K562 (cell line): ENCODE measurements at regions not wholly inside any gene's neighbourhood (a gene's known extent, or its start where the extent isn't known, plus 50 kb on each side); places are given as distances from the start of the nearest gene placed in this dataset.

Experiments used
- ATAC-seq: fragments of 200-7000 bp; cut with Tn5 transposase; 3 replicates; pipeline ENCODE4 v1.9.1; 2020; ENCODE audit warnings: moderate library complexity
- BruUV-seq: library from RNA; stranded (reverse); fragments of 400-500 nt; replicated peaks from 2 replicates; lab custom pipeline; 2021; lab: Mats Ljungman, UMichigan
- CTCF ChIA-PET: fragments of 300-600 bp; formaldehyde crosslinking; extraction: SDS; loops from one replicate; lab custom pipeline; 2021; ENCODE audit warnings: low intra/inter-chr PET ratio; lab: Yijun Ruan, JAX
- POLR2A ChIA-PET: fragments of 300-600, 350-650 bp; sonication (Branson Sonifier 250); formaldehyde crosslinking; extraction: SDS; loops from one replicate; lab custom pipeline; 2021; ENCODE audit warnings: antibody characterized with exemption, inconsistent platforms; lab: Yijun Ruan, JAX
- DNase-seq, 4 experiments: peaks; one replicate each; pipeline versions ENCODE4 v3.0.0 to v3.0.0-alpha.2; 2011 to 2018; ENCODE audit warnings: low spot score in 3 of 4, mixed read lengths in 3 of 4; ENCODE audit errors: extremely low read depth in 1 of 4
- FAIRE-seq: peaks from 2 replicates; lab custom pipeline; 2011; peaks lifted over from hg19 to GRCh38; lab: Jason Lieb, UNC
- H2AFZ ChIP-seq: 2 replicates; pipeline ENCODE4 v1.6.0; 2011; ENCODE audit warnings: low read depth, low read length, control low read depth, inconsistent platforms
- H3K27ac ChIP-seq: fragments of 200-600 bp; 3 replicates; pipeline ENCODE4 v1.8.0; 2011; ENCODE audit warnings: low read depth, mild to moderate bottlenecking, control low read depth, inconsistent platforms, low read length, moderate library complexity, mixed read lengths; ENCODE audit errors: extremely low read depth
- H3K27me3 ChIP-seq, 2 experiments: fragments of 300-600 bp in 1 of 2; 2 replicates in 1 of 2; 3 replicates in 1 of 2; pipeline versions ENCODE4 v1.6.0 to v1.8.0; 2011; ENCODE audit warnings: inconsistent platforms in 2 of 2, low read length in 2 of 2, mild to moderate bottlenecking in 1 of 2, mixed read lengths in 1 of 2, moderate library complexity in 1 of 2; ENCODE audit not compliant: control insufficient read depth in 2 of 2, insufficient read depth in 2 of 2
- H3K36me3 ChIP-seq: fragments of 300-600 bp; 3 replicates; pipeline ENCODE4 v1.8.0; 2011; ENCODE audit warnings: mild to moderate bottlenecking, low read length, inconsistent platforms; ENCODE audit not compliant: control insufficient read depth, insufficient read depth
- H3K4me1 ChIP-seq, 2 experiments: fragments of 200-600 bp in 1 of 2; replicated peaks in 1 of 2; 2 replicates in 1 of 2; 3 replicates in 1 of 2; pipeline versions ENCODE4 v1.5.1 to v1.8.0; 2011; ENCODE audit warnings: inconsistent platforms in 2 of 2, low read length in 2 of 2, mild to moderate bottlenecking in 1 of 2, mixed read lengths in 1 of 2, moderate library complexity in 1 of 2; ENCODE audit not compliant: control insufficient read depth in 2 of 2, insufficient read depth in 2 of 2
- H3K4me2 ChIP-seq: 2 replicates; pipeline ENCODE4 v1.6.1; 2011; ENCODE audit warnings: low read length, control low read depth, inconsistent platforms, mixed read lengths; ENCODE audit not compliant: insufficient read depth
- H3K4me3 ChIP-seq: fragments of 200-600 bp; sonication (generic), shearing (Covaris generic); 2 replicates; pipeline ENCODE4 v1.5.1; 2016; ENCODE audit warnings: control low read depth, inconsistent platforms
- H3K79me2 ChIP-seq: fragments of 200-600 bp; 3 replicates; pipeline ENCODE4 v1.8.0; 2011; ENCODE audit warnings: low read length, inconsistent platforms; ENCODE audit not compliant: control insufficient read depth, insufficient read depth
- H3K9ac ChIP-seq, 2 experiments: 2 replicates each; pipeline versions ENCODE4 v1.6.0 to v1.6.1; 2011; ENCODE audit warnings: low read depth in 2 of 2, low read length in 2 of 2, control low read depth in 1 of 2, inconsistent platforms in 1 of 2, mild to moderate bottlenecking in 1 of 2, mixed read lengths in 1 of 2; ENCODE audit not compliant: insufficient read depth in 1 of 2
- H3K9me1 ChIP-seq: one replicate; pipeline ENCODE4 v1.6.0; 2011; ENCODE audit warnings: inconsistent platforms, mild to moderate bottlenecking, low read length, moderate library complexity; ENCODE audit not compliant: control insufficient read depth, insufficient read depth
- H3K9me3 ChIP-seq: replicated peaks from 2 replicates; pipeline ENCODE4 v1.5.1; 2011; ENCODE audit warnings: low read depth, low read length, inconsistent platforms; ENCODE audit not compliant: control insufficient read depth, insufficient read depth
- H4K20me1 ChIP-seq: replicated peaks from 2 replicates; pipeline ENCODE4 v1.6.1; 2011; ENCODE audit warnings: low read length, inconsistent platforms, mixed read lengths; ENCODE audit not compliant: control insufficient read depth, insufficient read depth
- EP300 ChIP-seq: IDR thresholded peaks from 2 replicates; pipeline ENCODE4 v1.6.1; 2012; ENCODE audit warnings: low read length, improper control_type of control experiment
- FOXK1 ChIP-seq: sonication (generic); formaldehyde crosslinking; IDR thresholded peaks from 2 replicates; pipeline ENCODE4 v1.8.0; 2022; ENCODE audit warnings: missing genetic modification reagents, mild to moderate bottlenecking, borderline replicate concordance
- MBD2 ChIP-seq: sonication (generic); IDR thresholded peaks from 2 replicates; pipeline ENCODE4 v1.6.1; 2016; ENCODE audit warnings: low read depth, borderline replicate concordance
- NR4A1 ChIP-seq, 2 experiments: fragments of 250-450 bp in 1 of 2; fragments of 450-650 bp in 1 of 2; sonication (Bioruptor Pico) in 1 of 2; IDR thresholded peaks; 2 replicates each; pipeline versions ENCODE4 v1.4.0 to v1.6.1; 2016 to 2020; ENCODE audit warnings: mild to moderate bottlenecking in 2 of 2, missing compliant biosample characterization in 1 of 2, missing genetic modification characterization in 1 of 2, moderate library complexity in 1 of 2
- TGIF2 ChIP-seq: sonication (generic); formaldehyde crosslinking; IDR thresholded peaks from 2 replicates; pipeline ENCODE4 v1.8.1; 2022; ENCODE audit warnings: mild to moderate bottlenecking, missing genetic modification reagents, moderate library complexity
- ZC3H11A ChIP-seq: IDR thresholded peaks from 2 replicates; pipeline ENCODE4 v1.6.1; 2012; ENCODE audit warnings: low read depth, low read length, improper control_type of control experiment
- ZFP30 ChIP-seq: fragments of 250-450 bp; sonication (Bioruptor Pico); IDR thresholded peaks from 2 replicates; pipeline ENCODE4 v1.8.0; 2022; ENCODE audit warnings: moderate library complexity, mild to moderate bottlenecking, inconsistent platforms, borderline replicate concordance
- ZKSCAN1 ChIP-seq: fragments of 150-350 bp; IDR thresholded peaks from 2 replicates; pipeline ENCODE4 v1.6.1; 2016; ENCODE audit warnings: low read depth, low read length
- ZNF384 ChIP-seq: IDR thresholded peaks from 2 replicates; pipeline ENCODE4 v1.6.1; 2012; ENCODE audit warnings: low read depth, low read length, improper control_type of control experiment
- WGBS: fragments of 100-300 bp; shearing (Covaris generic); methylation state at CpG from one replicate; pipeline ENCODE4 v1.1.6; 2016; ENCODE audit warnings: low coverage, mixed read lengths; ENCODE audit not compliant: insufficient coverage; ENCODE audit errors: missing lambda C conversion rate; 5-methylcytosine and 5-hydroxymethylcytosine counted together
- in situ Hi-C: fragments of 300-500 bp; cut with MboI; formaldehyde crosslinking; loops from 4 replicates; pipeline ENCODE4 v1.15.0; 2018; ENCODE audit warnings: inconsistent platforms, mixed read lengths
- intact Hi-C: fragments of 100-400 bp; cut with micrococcal nuclease; formaldehyde crosslinking; loops from 2 replicates; pipeline ENCODE4 v1.14.2; 2022
- TF ChIP-seq, protein P1 (sequence below): fragments of 450-650 bp; IDR thresholded peaks from 2 replicates; pipeline ENCODE4 v1.6.1; 2014; ENCODE audit warnings: low read depth, mild to moderate bottlenecking, moderate library complexity, borderline replicate concordance

DNA sequence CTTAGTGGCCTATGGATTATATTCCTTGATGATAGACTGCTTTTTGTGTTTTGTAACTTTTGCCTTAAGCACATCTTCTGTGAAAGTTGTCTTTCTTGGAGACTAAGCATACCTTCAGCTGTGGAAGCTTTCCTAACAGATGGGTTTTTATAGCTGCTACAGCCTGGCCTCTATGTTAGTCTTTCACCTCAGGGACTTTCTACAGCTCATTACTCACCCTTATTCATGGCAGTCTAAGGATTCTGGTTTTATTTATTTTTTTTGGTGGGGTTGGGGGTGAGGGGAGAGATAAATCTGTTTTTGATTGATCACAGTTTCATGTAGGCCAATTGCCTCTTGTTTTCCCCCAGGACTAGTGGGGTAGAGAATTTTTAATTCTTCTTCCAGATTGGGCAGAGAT lies 219.9 kb downstream of the DKK1 start:
- Histone ChIP-seq H3K4me3 (no peak overlapping the region), H3K4me2 (no peak overlapping the region), H3K36me3 (no peaks in the 10 kb centered on the region), H3K79me2 (no peaks in the 10 kb centered on the region), H4K20me1 (no peaks in the 10 kb centered on the region)
- POLR2A ChIA-PET, result no interaction called here
- ATAC-seq (no peak), FAIRE-seq (no peak)
- intact Hi-C loops (no loop called here), in situ Hi-C loops (no loop called here)
- TF ChIP-seq ZKSCAN1 (no peak), MBD2 (no peak), EP300 (no peak), ZFP30 (CRISPR knock-in tag) (no peak), FOXK1 (CRISPR knock-in tag) (no peak), TGIF2 (CRISPR knock-in tag) (no peak), ZC3H11A (no peak)
- TF ChIP-seq, all 486 proteins: peak for 0
- no peaks in the 10 kb centered on the region for H3K27me3 ChIP-seq
- CTCF ChIA-PET, result no interaction called here
- no peaks in the 10 kb centered on the region for H3K9me3 ChIP-seq
- no peaks in the 10 kb centered on the region for H3K4me1 ChIP-seq
- no peaks in the 10 kb centered on the region for H3K9me1 ChIP-seq
- no peak overlapping the region for H3K9ac ChIP-seq
- BruUV-seq, result no TSS peak
- DNase-seq, result no peak
- H2AFZ ChIP-seq, result no peak overlapping the region
- H3K27ac ChIP-seq, result no peak overlapping the region

GRCh38 chr10:52539463-52539862 lies 225.4 kb downstream of the DKK1 start:
- H3K9ac ChIP-seq, result no peak overlapping the region
- CTCF ChIA-PET, result no interaction called here
- no peaks in the 10 kb centered on the region for H3K27me3 ChIP-seq
- H2AFZ ChIP-seq, result no peak overlapping the region
- ATAC-seq (no peak), FAIRE-seq (no peak)
- no peaks in the 10 kb centered on the region for H3K4me1 ChIP-seq
- H3K4me3 ChIP-seq, result no peak overlapping the region
- 7% methylated on average over 2 of the region's 2 CpGs for WGBS
- H3K9me3 ChIP-seq, result peaks cover 2% of the 10 kb centered on the region; the same call in 1 of the 2 replicates
- no peaks in the 10 kb centered on the region for H3K9me1 ChIP-seq
- no peak for TF ChIP-seq ZNF384
- no peak for TF ChIP-seq NR4A1 (CRISPR knock-in tag; IDR thresholded peaks at IDR 0.05)
- no peak for TF ChIP-seq NR4A1 (tag; IDR thresholded peaks at IDR 0.05)
- TF ChIP-seq, protein P1, sequence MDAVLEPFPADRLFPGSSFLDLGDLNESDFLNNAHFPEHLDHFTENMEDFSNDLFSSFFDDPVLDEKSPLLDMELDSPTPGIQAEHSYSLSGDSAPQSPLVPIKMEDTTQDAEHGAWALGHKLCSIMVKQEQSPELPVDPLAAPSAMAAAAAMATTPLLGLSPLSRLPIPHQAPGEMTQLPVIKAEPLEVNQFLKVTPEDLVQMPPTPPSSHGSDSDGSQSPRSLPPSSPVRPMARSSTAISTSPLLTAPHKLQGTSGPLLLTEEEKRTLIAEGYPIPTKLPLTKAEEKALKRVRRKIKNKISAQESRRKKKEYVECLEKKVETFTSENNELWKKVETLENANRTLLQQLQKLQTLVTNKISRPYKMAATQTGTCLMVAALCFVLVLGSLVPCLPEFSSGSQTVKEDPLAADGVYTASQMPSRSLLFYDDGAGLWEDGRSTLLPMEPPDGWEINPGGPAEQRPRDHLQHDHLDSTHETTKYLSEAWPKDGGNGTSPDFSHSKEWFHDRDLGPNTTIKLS, result no peak
- TF ChIP-seq, all 486 proteins: peak for 0
- no peaks in the 10 kb centered on the region for H3K79me2 ChIP-seq
- POLR2A ChIA-PET, result no interaction called here
- no peak for DNase-seq
- H3K36me3 ChIP-seq, result no peaks in the 10 kb centered on the region
- in situ Hi-C loops (no loop called here), intact Hi-C loops (no loop called here)
- no peaks in the 10 kb centered on the region for H4K20me1 ChIP-seq
- H3K27ac ChIP-seq, result no peak overlapping the region
- H3K4me2 ChIP-seq, result no peak overlapping the region
- no TSS peak for BruUV-seq
